Naive thymus-derived CD4-positive, alpha-beta T cell (primary cell): ENCODE measurements at regions not wholly inside any gene's neighbourhood (a gene's known extent, or its start where the extent isn't known, plus 50 kb on each side); places are given as distances from the start of the nearest gene placed in this dataset.
A peak's percentile ranks its signal among the peaks of the same experiment; 100 is the strongest.

Experiments used
- ATAC-seq: fragments of 150-1000 bp; cut with Tn5 transposase; 2 replicates; pipeline ENCODE4 v1.10.0; 2021; ENCODE audit warnings: mild to moderate bottlenecking, moderate library complexity
- CTCF ChIA-PET: fragments of 350-600 bp; sonication (Branson Sonifier 250); formaldehyde crosslinking; loops from one replicate; lab custom pipeline; 2021; ENCODE audit warnings: antibody characterized with exemption; lab: Charles Lee
- POLR2A ChIA-PET: fragments of 350-600 bp; sonication (Branson Sonifier 250); formaldehyde crosslinking; loops from one replicate; lab custom pipeline; 2021; ENCODE audit warnings: antibody characterized with exemption, inconsistent platforms; lab: Charles Lee
- DNase-seq, 9 donors: peaks; one replicate each; pipeline versions ENCODE4 v3.0.0 to v3.0.0-alpha.2; 2020 to 2022; ENCODE audit warnings: mixed read lengths in 1 of 9
- H3K27ac ChIP-seq: one replicate; pipeline ENCODE4 v1.7.0; 2013; ENCODE audit warnings: mild to moderate bottlenecking, low read depth, low read length, moderate library complexity
- H3K27me3 ChIP-seq, 2 donors: one replicate each; pipeline ENCODE4 v1.7.0; 2013; ENCODE audit warnings: low read length in 2 of 2, mild to moderate bottlenecking in 2 of 2, moderate library complexity in 2 of 2; ENCODE audit not compliant: control insufficient read depth in 2 of 2, insufficient read depth in 2 of 2
- H3K36me3 ChIP-seq, 3 experiments: 1 replicate in 2 of 3; 2 replicates in 1 of 3; pipeline ENCODE4 v1.7.0; 2013; ENCODE audit warnings: low read length in 3 of 3, mild to moderate bottlenecking in 3 of 3, moderate library complexity in 1 of 3; ENCODE audit not compliant: insufficient read depth in 3 of 3, control insufficient read depth in 2 of 3
- H3K4me1 ChIP-seq, 2 donors: one replicate each; pipeline ENCODE4 v1.7.0; 2013; ENCODE audit warnings: low read length in 2 of 2, mild to moderate bottlenecking in 2 of 2, moderate library complexity in 1 of 2; ENCODE audit not compliant: control insufficient read depth in 2 of 2, insufficient read depth in 2 of 2
- H3K4me3 ChIP-seq: 2 replicates; pipeline ENCODE4 v1.7.0; 2013; ENCODE audit warnings: mild to moderate bottlenecking, low read length
- H3K9me3 ChIP-seq, 3 experiments: 1 replicate in 2 of 3; 2 replicates in 1 of 3; pipeline ENCODE4 v1.7.0; 2013; ENCODE audit warnings: low read length in 3 of 3; ENCODE audit not compliant: control insufficient read depth in 2 of 3
- H3K27ac Mint-ChIP-seq, 9 donors: one replicate each; pipeline ENCODE4 v1.8.0; 2020 to 2022; ENCODE audit warnings: mixed read lengths in 9 of 9, mild to moderate bottlenecking in 8 of 9, moderate library complexity in 5 of 9, inconsistent platforms in 2 of 9
- H3K27me3 Mint-ChIP-seq, 5 donors: one replicate each; pipeline ENCODE4 v1.8.0; 2021 to 2022; ENCODE audit warnings: mixed read lengths in 5 of 5, mild to moderate bottlenecking in 1 of 5
- H3K36me3 Mint-ChIP-seq, 5 donors: one replicate each; pipeline ENCODE4 v1.8.0; 2020 to 2022; ENCODE audit warnings: mixed read lengths in 5 of 5, mild to moderate bottlenecking in 3 of 5, inconsistent platforms in 1 of 5
- H3K4me1 Mint-ChIP-seq, 7 donors: one replicate each; pipeline ENCODE4 v1.8.0; 2020 to 2022; ENCODE audit warnings: mixed read lengths in 7 of 7, mild to moderate bottlenecking in 3 of 7, inconsistent platforms in 1 of 7
- H3K4me3 Mint-ChIP-seq, 10 donors: one replicate each; pipeline ENCODE4 v1.8.0; 2020 to 2022; ENCODE audit warnings: mild to moderate bottlenecking in 10 of 10, mixed read lengths in 10 of 10, moderate library complexity in 6 of 10, inconsistent platforms in 2 of 10
- H3K9me3 Mint-ChIP-seq, 11 donors: one replicate each; pipeline ENCODE4 v1.8.0; 2020 to 2022; ENCODE audit warnings: mixed read lengths in 11 of 11, mild to moderate bottlenecking in 4 of 11, inconsistent platforms in 1 of 11, moderate library complexity in 1 of 11
- intact Hi-C, 2 donors: fragments of 100-400 bp; cut with micrococcal nuclease; formaldehyde crosslinking; loops; one replicate each; pipeline ENCODE4 v1.15.1; 2023

DNA sequence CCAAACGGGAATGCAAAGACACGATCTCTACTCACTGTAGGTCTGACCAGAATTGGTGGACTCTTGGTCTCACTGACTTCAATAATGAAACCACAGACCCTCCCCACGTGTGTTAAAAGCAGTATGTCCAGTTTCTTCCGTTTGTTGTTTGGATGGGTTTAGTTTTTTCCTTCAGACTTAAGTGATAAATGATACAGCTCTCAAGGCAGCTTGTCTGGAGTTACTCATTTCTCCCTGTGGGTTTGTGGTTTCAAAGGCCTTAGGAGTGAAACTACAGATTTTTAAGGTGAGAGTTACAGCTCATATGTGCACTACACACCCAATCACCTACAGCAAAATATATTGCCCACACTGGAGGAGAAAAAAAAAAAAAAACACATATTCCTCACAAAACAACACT is 86.7 kb upstream of the STMND1 start:
- Histone ChIP-seq H3K27ac (no peak overlapping the region), H3K36me3 (no peaks in the 10 kb centered on the region), H3K4me1 (peaks cover 0 to 4% of the 10 kb centered on the region in 2 donors), H3K9me3 (no peaks in the 10 kb centered on the region), H3K27me3 (no peaks in the 10 kb centered on the region), H3K4me3 (no peak overlapping the region)
- peak overlapping the region in 9 of 10 donors; percentile 61 to 85 (median 77) for H3K4me3 Mint-ChIP-seq
- peaks cover 0 to 8% (median 0%) of the 10 kb centered on the region in 11 donors for H3K9me3 Mint-ChIP-seq
- peaks cover 0 to 48% (median 13%) of the 10 kb centered on the region in 5 donors for H3K27me3 Mint-ChIP-seq
- H3K36me3 Mint-ChIP-seq, result peaks cover 0 to 4% (median 0%) of the 10 kb centered on the region in 5 donors
- ChIA-PET POLR2A (no interaction called here), CTCF (no interaction called here)
- ATAC-seq, result peak; percentile 76
- H3K27ac Mint-ChIP-seq, result peak overlapping the region in 5 of 9 donors; percentile 8 to 76 (median 53)
- H3K4me1 Mint-ChIP-seq, result peaks cover 6 to 17% (median 10%) of the 10 kb centered on the region in 7 donors
- peak in 3 of 9 donors; percentile 2 to 19 (median 11) for DNase-seq
- intact Hi-C loops, result loop anchor here in 1 of 2 donors (5.0 kb wide), 1 partner anchor 253 kb away; the partner anchor contains the start of gene ATXN1

DNA sequence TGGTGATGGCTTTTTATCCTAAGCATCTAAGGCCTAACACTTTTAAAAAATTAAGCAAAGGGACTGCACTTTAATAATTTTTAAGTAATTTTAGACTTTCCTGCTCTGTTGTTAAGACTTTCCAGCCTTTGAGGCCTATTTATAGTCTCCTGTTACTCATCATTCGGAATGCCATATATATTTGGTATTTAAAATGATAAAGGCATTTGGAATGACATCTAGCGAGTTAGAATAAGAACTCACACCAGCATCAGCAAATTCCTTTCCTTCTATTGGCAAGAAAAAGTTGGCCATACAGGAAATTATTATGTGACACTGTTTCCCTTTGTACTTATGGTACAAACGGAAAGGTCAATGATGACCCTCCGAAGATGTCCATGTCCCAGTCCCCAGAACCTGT is 88.1 kb upstream of the STMND1 start:
- ChIA-PET POLR2A (no interaction called here), CTCF (no interaction called here)
- H3K36me3 Mint-ChIP-seq, result peaks cover 0 to 4% (median 0%) of the 10 kb centered on the region in 5 donors
- peaks cover 0 to 44% (median 8%) of the 10 kb centered on the region in 5 donors for H3K27me3 Mint-ChIP-seq
- peaks cover 0 to 8% (median 0%) of the 10 kb centered on the region in 11 donors for H3K9me3 Mint-ChIP-seq
- intact Hi-C loops, result no loop called here
- Histone ChIP-seq H3K27me3 (no peaks in the 10 kb centered on the region), H3K27ac (no peak overlapping the region), H3K36me3 (no peaks in the 10 kb centered on the region), H3K4me3 (no peak overlapping the region), H3K4me1 (peaks cover 0 to 4% of the 10 kb centered on the region in 2 donors), H3K9me3 (no peaks in the 10 kb centered on the region)
- peak overlapping the region in 3 of 10 donors; percentile 1 to 58 (median 16) for H3K4me3 Mint-ChIP-seq
- DNase-seq (no peak), ATAC-seq (no peak)
- peaks cover 6 to 17% (median 10%) of the 10 kb centered on the region in 7 donors for H3K4me1 Mint-ChIP-seq
- H3K27ac Mint-ChIP-seq, result peak overlapping the region in 1 of 9 donors; percentile 32

- Histone ChIP-seq H3K36me3 (no peaks in the 10 kb centered on the region), H3K4me3 (no peak overlapping the region), H3K4me1 (peaks cover 0 to 4% of the 10 kb centered on the region in 2 donors), H3K27ac (no peak overlapping the region), H3K27me3 (no peaks in the 10 kb centered on the region), H3K9me3 (no peaks in the 10 kb centered on the region)
- H3K9me3 Mint-ChIP-seq, result peaks cover 2 to 13% (median 6%) of the 10 kb centered on the region in 11 donors
- H3K4me1 Mint-ChIP-seq, result peaks cover 6 to 17% (median 10%) of the 10 kb centered on the region in 7 donors
- peaks cover 0 to 43% (median 13%) of the 10 kb centered on the region in 5 donors for H3K27me3 Mint-ChIP-seq
- H3K36me3 Mint-ChIP-seq, result peaks cover 0 to 4% (median 0%) of the 10 kb centered on the region in 5 donors
- POLR2A ChIA-PET, result no interaction called here
- H3K27ac Mint-ChIP-seq, result no peak overlapping the region
- intact Hi-C loops, result no loop called here
- H3K4me3 Mint-ChIP-seq, result no peak overlapping the region
- CTCF ChIA-PET, result no interaction called here
- DNase-seq, result no peak
- ATAC-seq, result no peak
Measured at GRCh38 chr6:17012421-17013225, 89.2 kb upstream of the STMND1 start.

DNA sequence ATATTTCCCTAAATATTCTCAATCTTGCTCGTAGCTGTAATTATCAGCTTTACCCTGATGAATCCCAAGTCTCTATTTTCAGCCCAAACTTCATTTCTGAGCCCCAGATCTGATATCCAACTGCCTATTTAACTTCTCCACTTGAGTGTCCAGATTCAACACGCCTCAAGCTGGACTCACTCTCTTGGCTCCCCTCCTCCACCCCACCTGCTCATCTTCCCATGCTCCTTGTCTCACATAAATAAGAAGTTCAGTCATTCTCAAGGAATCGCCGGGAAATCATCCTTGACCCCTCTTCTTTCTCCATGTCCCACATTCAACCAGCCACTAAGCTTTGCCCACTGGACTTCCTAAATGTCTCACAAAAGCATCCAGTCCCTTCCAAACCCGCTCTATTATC is 89.9 kb upstream of the STMND1 start:
- H3K4me3 Mint-ChIP-seq, result no peak overlapping the region
- peaks cover 6 to 17% (median 10%) of the 10 kb centered on the region in 7 donors for H3K4me1 Mint-ChIP-seq
- Histone ChIP-seq H3K4me1 (peaks cover 0 to 4% of the 10 kb centered on the region in 2 donors), H3K36me3 (no peaks in the 10 kb centered on the region), H3K9me3 (no peaks in the 10 kb centered on the region), H3K27ac (no peak overlapping the region), H3K4me3 (no peak overlapping the region), H3K27me3 (no peaks in the 10 kb centered on the region)
- intact Hi-C loops, result no loop called here
- DNase-seq (no peak), ATAC-seq (no peak)
- POLR2A ChIA-PET, result no interaction called here
- H3K27me3 Mint-ChIP-seq, result peaks cover 0 to 37% (median 13%) of the 10 kb centered on the region in 5 donors
- peaks cover 0 to 4% (median 0%) of the 10 kb centered on the region in 5 donors for H3K36me3 Mint-ChIP-seq
- CTCF ChIA-PET, result no interaction called here
- no peak overlapping the region for H3K27ac Mint-ChIP-seq
- H3K9me3 Mint-ChIP-seq, result peaks cover 2 to 14% (median 7%) of the 10 kb centered on the region in 11 donors

DNA sequence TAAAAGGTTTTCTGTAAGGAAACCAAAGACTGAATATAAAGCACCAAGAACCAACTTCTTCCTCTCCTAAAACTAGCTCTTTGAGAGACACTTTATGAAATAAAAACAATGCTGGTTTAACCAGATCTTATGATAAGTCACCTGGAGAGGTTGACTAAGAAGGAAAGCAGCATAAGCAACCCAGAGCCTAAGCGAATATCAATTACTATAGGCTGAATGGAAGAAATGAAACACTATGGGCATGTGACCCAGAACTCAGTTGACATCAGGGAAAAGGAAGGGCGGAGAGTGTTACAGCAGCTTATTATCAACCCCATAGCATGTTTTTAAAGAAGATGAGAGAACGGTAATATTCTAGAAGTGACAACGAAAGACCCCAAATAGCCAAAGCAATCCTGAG is 94.1 kb upstream of the STMND1 start:
- peaks cover 17 to 28% (median 25%) of the 10 kb centered on the region in 5 donors for H3K27me3 Mint-ChIP-seq
- H3K27ac ChIP-seq, result no peak overlapping the region
- ATAC-seq, result no peak
- H3K36me3 Mint-ChIP-seq, result no peaks in the 10 kb centered on the region
- no peak for DNase-seq
- no peaks in the 10 kb centered on the region for H3K36me3 ChIP-seq
- H3K4me1 Mint-ChIP-seq, result no peaks in the 10 kb centered on the region
- H3K4me3 Mint-ChIP-seq, result no peak overlapping the region
- no peaks in the 10 kb centered on the region for H3K27me3 ChIP-seq
- H3K9me3 Mint-ChIP-seq, result peaks cover 0 to 11% (median 6%) of the 10 kb centered on the region in 11 donors
- ChIA-PET POLR2A (no interaction called here), CTCF (no interaction called here)
- intact Hi-C loops, result no loop called here
- no peak overlapping the region for H3K27ac Mint-ChIP-seq
- no peaks in the 10 kb centered on the region for H3K9me3 ChIP-seq
- H3K4me1 ChIP-seq, result no peaks in the 10 kb centered on the region
- H3K4me3 ChIP-seq, result no peak overlapping the region

DNA sequence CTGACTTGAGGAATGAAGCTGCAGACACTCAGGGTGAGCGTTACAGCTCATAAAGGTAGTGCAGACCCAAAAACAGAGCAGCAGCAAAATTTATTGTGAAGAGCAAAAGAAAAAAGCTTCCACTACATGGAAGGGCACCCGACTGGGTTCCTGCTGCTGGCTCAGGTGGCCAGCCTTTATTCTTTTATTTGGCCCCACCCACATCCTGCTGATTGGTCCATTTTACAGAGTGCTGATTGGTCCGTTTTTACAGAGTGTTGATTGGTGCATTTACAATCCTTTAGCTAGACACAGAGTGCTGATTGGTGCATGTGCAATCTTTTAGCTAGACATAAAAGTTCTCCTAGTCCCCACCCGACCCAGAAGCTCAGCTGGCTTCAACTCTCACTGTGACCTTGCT is 95.3 kb upstream of the STMND1 start:
- intact Hi-C loops, result no loop called here
- ChIA-PET CTCF (no interaction called here), POLR2A (no interaction called here)
- Mint-ChIP-seq H3K36me3 (no peaks in the 10 kb centered on the region), H3K4me3 (no peak overlapping the region), H3K9me3 (peaks cover 0 to 11% (median 6%) of the 10 kb centered on the region in 11 donors), H3K27ac (no peak overlapping the region), H3K27me3 (peaks cover 24 to 37% (median 36%) of the 10 kb centered on the region in 5 donors), H3K4me1 (no peaks in the 10 kb centered on the region)
- Histone ChIP-seq H3K4me3 (no peak overlapping the region), H3K9me3 (no peaks in the 10 kb centered on the region), H3K27ac (no peak overlapping the region), H3K36me3 (no peaks in the 10 kb centered on the region), H3K27me3 (no peaks in the 10 kb centered on the region), H3K4me1 (no peaks in the 10 kb centered on the region)
- ATAC-seq, result no peak
- DNase-seq, result no peak
